AG04449 (cell line): ENCODE measurements at regions not wholly inside any gene's neighbourhood (a gene's known extent, or its start where the extent isn't known, plus 50 kb on each side); places are given as distances from the start of the nearest gene placed in this dataset.
"Not testable (repeated sequence)": the region's sequence is repeated elsewhere in the genome, so short reads cannot be mapped to it uniquely, and the experiment has no call there.

Experiments
- CTCF ChIA-PET: fragments of 350-600 bp; formaldehyde crosslinking; extraction: SDS; loops from one replicate; lab custom pipeline; 2021; ENCODE audit warnings: antibody characterized with exemption; lab: Yijun Ruan, JAX
- POLR2A ChIA-PET: fragments of 400-600, 350-600 bp; formaldehyde crosslinking; extraction: SDS; loops from one replicate; lab custom pipeline; 2020; ENCODE audit warnings: antibody characterized with exemption, inconsistent platforms; lab: Yijun Ruan, JAX
- DNase-seq: peaks from one replicate; pipeline ENCODE4 v3.0.0-alpha.2; 2010; ENCODE audit warnings: low read depth, low spot score
- H3K4me3 ChIP-seq: 2 replicates; pipeline ENCODE4 v1.5.1; 2011; ENCODE audit warnings: low read depth, mild to moderate bottlenecking, control low read depth, low read length
- CTCF ChIP-seq: IDR thresholded peaks from one replicate; pipeline ENCODE4 v1.5.1; 2011; ENCODE audit warnings: mild to moderate bottlenecking, moderate library complexity, low read length, control low read depth, inconsistent platforms; ENCODE audit not compliant: insufficient read depth; ENCODE audit errors: missing control alignments

DNA sequence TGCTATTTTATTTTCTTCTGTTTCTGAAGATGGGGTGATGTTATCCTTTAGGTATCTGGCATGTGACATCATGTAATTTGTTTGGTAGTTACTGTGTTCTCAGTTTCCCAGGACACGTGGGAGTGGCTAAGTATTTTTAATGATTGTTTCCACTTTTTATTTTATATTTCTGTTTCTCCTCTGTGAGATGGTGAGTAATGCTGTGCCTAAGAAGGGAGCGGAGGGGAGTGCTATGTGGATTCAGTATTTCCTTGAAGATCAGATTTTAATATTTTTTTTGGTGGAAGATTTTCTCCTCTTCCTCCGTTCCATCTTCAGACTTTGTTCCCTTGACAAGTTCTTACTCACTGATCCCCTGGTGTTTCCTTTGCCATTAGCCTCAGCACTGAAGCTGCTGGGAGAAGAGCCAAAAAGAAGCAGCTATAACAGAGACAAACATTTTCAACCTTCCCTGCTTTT lies 180.0 kb upstream of the MMADHC start:
- no peak for DNase-seq
- CTCF ChIA-PET = interaction anchor here (1.3 kb wide), 1 partner anchor 171 kb away, joined by 4 read pairs; no protein-coding TSS in a partner anchor
- H3K4me3 ChIP-seq = no peak overlapping the region
- POLR2A ChIA-PET = interaction anchor here (0.8 to 0.9 kb wide), 2 partner anchors 119 to 698 kb away, joined by 3 to 4 read pairs; no protein-coding TSS in a partner anchor
- TF ChIP-seq CTCF = no peak

DNA sequence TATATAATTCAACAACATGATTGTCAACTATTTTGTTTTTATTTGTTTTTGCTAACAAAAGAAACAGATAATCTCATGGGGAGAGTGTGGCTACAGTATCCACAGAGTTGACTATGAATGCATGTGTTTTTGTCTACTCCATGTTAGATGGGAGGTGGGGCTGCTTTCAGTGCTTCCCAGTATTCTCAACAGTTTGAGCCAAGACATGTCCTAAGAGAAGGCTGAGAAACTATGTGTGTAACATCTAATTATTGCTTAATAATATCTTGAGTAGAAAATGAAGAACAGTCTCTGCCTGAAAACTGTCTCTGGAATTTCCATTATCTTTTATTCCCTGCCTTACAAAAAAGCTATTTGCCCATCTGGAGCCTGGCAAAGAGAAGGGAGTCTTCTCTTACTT lies 178.8 kb upstream of the MMADHC start:
- CTCF ChIA-PET = no interaction called here
- DNase-seq = no peak
- no peak for TF ChIP-seq CTCF

GRCh38 chr2:149765636-149766035 lies 178.1 kb upstream of the MMADHC start:
- ChIA-PET CTCF (no interaction called here), POLR2A (no interaction called here)
- DNase-seq = no peak
- TF ChIP-seq CTCF = no peak
- H3K4me3 ChIP-seq = no peak overlapping the region

More for the DNA sequence above, 178.8 kb upstream of the MMADHC start:
- H3K4me3 ChIP-seq = no peak overlapping the region
- POLR2A ChIA-PET = no interaction called here

GRCh38 chr2:149765003-149765402 lies 177.4 kb upstream of the MMADHC start:
- no peak for DNase-seq
- CTCF ChIA-PET = no interaction called here
- no peak overlapping the region for H3K4me3 ChIP-seq
- no peak for TF ChIP-seq CTCF
- POLR2A ChIA-PET = no interaction called here

DNA sequence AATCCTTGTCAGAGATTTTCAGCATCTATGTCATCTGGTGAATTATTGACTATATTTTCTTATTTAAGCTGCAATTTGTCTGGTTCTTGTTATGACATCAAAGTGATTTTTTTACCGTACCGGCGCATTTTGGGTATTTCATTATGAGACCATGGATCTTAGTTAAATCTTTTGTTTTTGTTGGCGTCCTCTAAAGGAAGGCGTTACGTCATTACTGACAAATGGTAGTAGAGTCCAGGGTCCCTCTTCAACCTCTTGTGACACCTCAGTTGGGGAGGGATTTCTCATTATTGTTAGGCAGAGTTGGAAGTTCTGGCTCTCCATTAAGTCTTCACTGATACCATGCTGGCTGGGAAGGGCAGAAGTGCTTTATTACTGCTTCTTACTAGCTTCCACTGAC lies 175.8 kb upstream of the MMADHC start:
- CTCF ChIA-PET = interaction anchor here (1.2 kb wide), 1 partner anchor 18 kb away, joined by 5 read pairs; no protein-coding TSS in a partner anchor
- no peak overlapping the region for H3K4me3 ChIP-seq
- no peak for DNase-seq
- TF ChIP-seq CTCF = no peak
- POLR2A ChIA-PET = no interaction called here

DNA sequence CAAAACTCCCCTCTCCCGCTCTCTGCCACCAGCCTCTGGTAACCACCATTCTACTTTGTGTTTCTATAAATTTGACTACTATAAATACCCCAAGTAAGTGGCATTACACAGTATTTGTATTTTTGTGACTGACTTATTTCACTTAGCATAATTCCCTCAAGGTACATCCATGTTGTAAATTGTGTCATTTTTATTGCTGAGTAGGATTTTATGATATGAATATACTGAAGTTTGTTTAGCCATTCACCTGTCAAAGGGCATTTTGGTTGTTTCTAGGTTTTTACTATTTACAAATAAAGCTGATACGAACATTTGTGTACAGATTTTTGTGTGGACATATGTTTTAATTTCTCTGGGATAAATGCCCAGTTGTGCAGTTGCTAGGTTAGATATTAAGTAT lies 174.0 kb upstream of the MMADHC start:
- no peak overlapping the region for H3K4me3 ChIP-seq
- TF ChIP-seq CTCF = no peak
- ChIA-PET POLR2A (no interaction called here), CTCF (no interaction called here)
- DNase-seq = no peak

- CTCF ChIA-PET, DNase-seq, POLR2A ChIA-PET, H3K4me3 ChIP-seq: not testable (repeated sequence)
Observed at GRCh38 chr2:149759382-149759781, 171.8 kb upstream of the MMADHC start.

DNA sequence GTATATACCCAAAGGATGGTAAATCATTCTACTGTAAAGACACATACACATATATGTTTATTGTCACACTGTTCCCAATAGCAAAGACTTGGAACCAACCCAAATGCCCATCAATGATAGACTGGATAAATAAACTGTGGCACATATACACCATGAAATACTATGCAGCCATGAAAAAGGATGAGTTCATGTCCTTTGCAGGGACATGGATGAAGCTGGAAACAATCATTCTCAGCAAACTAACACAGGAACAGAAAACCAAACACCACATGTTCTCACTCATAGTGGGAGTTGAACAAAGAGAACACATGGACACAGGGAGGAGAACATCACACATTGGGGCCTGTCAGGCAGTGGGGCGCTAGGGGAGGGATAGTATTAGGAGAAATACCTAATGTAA lies 167.1 kb upstream of the MMADHC start:
- H3K4me3 ChIP-seq, DNase-seq, POLR2A ChIA-PET, CTCF ChIA-PET: not testable (repeated sequence)
